NCI-H510A treated with DMSO at 0.1 percent for 48 hours (cell line): ENCODE measurements at regions not wholly inside any gene's neighbourhood (a gene's known extent, or its start where the extent isn't known, plus 50 kb on each side); places are given as distances from the start of the nearest gene placed in this dataset.
"Not testable (repeated sequence)": the region's sequence is repeated elsewhere in the genome, so short reads cannot be mapped to it uniquely, and the experiment has no call there.

Experiments
- DNase-seq: peaks from one replicate; lab custom pipeline; 2025; lab: John Stamatoyannopoulos, UW

GRCh38 chr19:29013325-29013724 is 199.6 kb downstream of the UQCRFS1 start:
- DNase-seq = no peak

- no peak for DNase-seq
These were observed 200.5 kb downstream of the UQCRFS1 start for GRCh38 chr19:29012457-29012856.

GRCh38 chr19:29010276-29010675 is 202.7 kb downstream of the UQCRFS1 start:
- no peak for DNase-seq

GRCh38 chr19:29006057-29006735 is 206.8 kb downstream of the UQCRFS1 start:
- DNase-seq = no peak

GRCh38 chr19:29004796-29005195 is 208.2 kb downstream of the UQCRFS1 start:
- DNase-seq = no peak

GRCh38 chr19:29003641-29004409 is 209.1 kb downstream of the UQCRFS1 start:
- DNase-seq = no peak

- no peak for DNase-seq
These were observed 210.6 kb downstream of the UQCRFS1 start for GRCh38 chr19:29002336-29002735.

- DNase-seq = no peak
These were observed 211.2 kb downstream of the UQCRFS1 start for GRCh38 chr19:29001597-29002245.

- DNase-seq = no peak
These were observed 211.8 kb downstream of the UQCRFS1 start for GRCh38 chr19:29001141-29001581.

GRCh38 chr19:28999724-29000433 is 213.1 kb downstream of the UQCRFS1 start:
- no peak for DNase-seq

- DNase-seq = no peak
These were observed 214.0 kb downstream of the UQCRFS1 start for GRCh38 chr19:28998974-28999373.

- DNase-seq = not testable (repeated sequence)
These were observed 215.1 kb downstream of the UQCRFS1 start for GRCh38 chr19:28997866-28998265.

- no peak for DNase-seq
These were observed 222.4 kb downstream of the UQCRFS1 start for GRCh38 chr19:28990522-28990921.

- no peak for DNase-seq
These were observed 223.2 kb downstream of the UQCRFS1 start for GRCh38 chr19:28989739-28990138.

- DNase-seq = no peak
These were observed 224.9 kb downstream of the UQCRFS1 start for GRCh38 chr19:28988066-28988465.

GRCh38 chr19:28987177-28987576 is 225.8 kb downstream of the UQCRFS1 start:
- no peak for DNase-seq

- DNase-seq = no peak
These were observed 227.8 kb downstream of the UQCRFS1 start for GRCh38 chr19:28985201-28985600.

- no peak for DNase-seq
These were observed 228.6 kb downstream of the UQCRFS1 start for GRCh38 chr19:28984315-28984714.

GRCh38 chr19:28983430-28983829 is 229.5 kb downstream of the UQCRFS1 start:
- DNase-seq = no peak

GRCh38 chr19:28981994-28982393 is 231.0 kb downstream of the UQCRFS1 start:
- DNase-seq = no peak

- DNase-seq = no peak
These were observed 231.4 kb downstream of the UQCRFS1 start for GRCh38 chr19:28981518-28981917.

GRCh38 chr19:28980236-28980868 is 232.6 kb downstream of the UQCRFS1 start:
- DNase-seq = no peak
